Endothelial cell of umbilical vein (primary cell): ENCODE measurements at regions not wholly inside any gene's neighbourhood (a gene's known extent, or its start where the extent isn't known, plus 50 kb on each side); places are given as distances from the start of the nearest gene placed in this dataset.

Experiments used
- BruUV-seq: library from RNA; stranded (reverse); fragments of 400-500 nt; replicated peaks from 2 replicates; lab custom pipeline; 2021; lab: Mats Ljungman, UMichigan
- CTCF ChIA-PET: fragments of 300-600, 350-600 bp; sonication (Branson Sonifier 250); formaldehyde crosslinking; loops from one replicate; lab custom pipeline; 2021; ENCODE audit warnings: antibody characterized with exemption, inconsistent platforms; lab: Charles Lee
- POLR2A ChIA-PET: fragments of 300-600, 350-600 bp; sonication (Branson Sonifier 250); formaldehyde crosslinking; loops from one replicate; lab custom pipeline; 2021; ENCODE audit warnings: antibody characterized with exemption, inconsistent platforms; lab: Charles Lee
- DNase-seq: peaks from one replicate; pipeline ENCODE4 v3.0.0-alpha.2; 2011; ENCODE audit warnings: low read depth, low spot score
- FAIRE-seq: peaks from 2 replicates; lab custom pipeline; 2011; peaks lifted over from hg19 to GRCh38; lab: Jason Lieb, UNC
- H2AFZ ChIP-seq: 2 replicates; pipeline ENCODE4 v1.6.0; 2012; ENCODE audit warnings: low read depth, low read length, control low read depth, inconsistent platforms
- H3K27ac ChIP-seq: 2 replicates; pipeline ENCODE4 v1.5.1; 2011; ENCODE audit warnings: low read depth, mild to moderate bottlenecking, control low read depth, low read length, moderate library complexity; ENCODE audit not compliant: insufficient read depth
- H3K27me3 ChIP-seq, 2 experiments: 2 replicates each; pipeline versions ENCODE4 v1.6.0 to v1.6.1; 2011; ENCODE audit warnings: low read length in 2 of 2, mixed read lengths in 1 of 2; ENCODE audit not compliant: control insufficient read depth in 2 of 2, insufficient read depth in 2 of 2
- H3K36me3 ChIP-seq, 2 experiments: 2 replicates in 1 of 2; 3 replicates in 1 of 2; pipeline ENCODE4 v1.5.1; 2011; ENCODE audit warnings: low read length in 2 of 2, mild to moderate bottlenecking in 1 of 2, moderate library complexity in 1 of 2; ENCODE audit not compliant: control insufficient read depth in 2 of 2, insufficient read depth in 2 of 2; ENCODE audit errors: extremely low read depth in 1 of 2
- H3K4me1 ChIP-seq: 3 replicates; pipeline ENCODE4 v1.5.1; 2011; ENCODE audit warnings: mild to moderate bottlenecking, low read length; ENCODE audit not compliant: control insufficient read depth, insufficient read depth; ENCODE audit errors: extremely low read depth
- H3K4me2 ChIP-seq: 2 replicates; pipeline ENCODE4 v1.6.1; 2011; ENCODE audit warnings: low read length, control low read depth, mixed read lengths; ENCODE audit not compliant: insufficient read depth
- H3K4me3 ChIP-seq, 3 experiments: fragments of 200-600 bp in 1 of 3; sonication (generic), shearing (Covaris generic) in 1 of 3; replicated peaks in 1 of 3; 2 replicates each; pipeline ENCODE4 v1.5.1; 2011 to 2016; ENCODE audit warnings: control low read depth in 3 of 3, low read length in 3 of 3, mild to moderate bottlenecking in 2 of 3, inconsistent platforms in 1 of 3, low read depth in 1 of 3, moderate library complexity in 1 of 3; ENCODE audit not compliant: insufficient read depth in 1 of 3
- H3K79me2 ChIP-seq: 2 replicates; pipeline ENCODE4 v1.6.0; 2012; ENCODE audit warnings: low read length, inconsistent platforms; ENCODE audit not compliant: control insufficient read depth, insufficient read depth
- H3K9ac ChIP-seq: replicated peaks from 2 replicates; pipeline ENCODE3; 2011; ENCODE audit warnings: low read length, control low read depth; ENCODE audit not compliant: insufficient read depth; ENCODE audit errors: extremely low read depth
- H3K9me1 ChIP-seq: replicated peaks from 3 replicates; pipeline ENCODE4 v1.6.0; 2011; ENCODE audit warnings: mild to moderate bottlenecking, low read length; ENCODE audit not compliant: control insufficient read depth, insufficient read depth; ENCODE audit errors: extremely low read depth
- H3K9me3 ChIP-seq: replicated peaks from 2 replicates; pipeline ENCODE4 v1.5.1; 2012; ENCODE audit warnings: low read length, inconsistent platforms; ENCODE audit not compliant: control insufficient read depth, insufficient read depth
- H4K20me1 ChIP-seq: replicated peaks from 2 replicates; pipeline ENCODE3; 2011; ENCODE audit warnings: mild to moderate bottlenecking, low read length; ENCODE audit not compliant: control insufficient read depth, insufficient read depth; ENCODE audit errors: extremely low read depth
- EZH2 ChIP-seq: IDR thresholded peaks from 2 replicates; pipeline ENCODE4 v1.6.1; 2012; ENCODE audit warnings: borderline replicate concordance, low read depth, mild to moderate bottlenecking, moderate library complexity, low read length, inconsistent platforms; ENCODE audit not compliant: severe bottlenecking
- FOS ChIP-seq: IDR thresholded peaks from 2 replicates; pipeline ENCODE4 v1.6.1; 2011; ENCODE audit warnings: mild to moderate bottlenecking, low read length, moderate library complexity, borderline replicate concordance; ENCODE audit not compliant: insufficient read depth
- GATA2 ChIP-seq: IDR thresholded peaks from 2 replicates; pipeline ENCODE4 v1.7.0; 2011; ENCODE audit warnings: low read depth, mild to moderate bottlenecking, moderate library complexity, mixed read lengths, low read length; ENCODE audit not compliant: insufficient read length, insufficient read depth
- JUN ChIP-seq: IDR thresholded peaks from 2 replicates; pipeline ENCODE4 v1.6.1; 2011; ENCODE audit warnings: borderline replicate concordance, low read depth; ENCODE audit not compliant: insufficient read length, insufficient read depth
- MYC ChIP-seq: IDR thresholded peaks from one replicate; pipeline ENCODE4 v1.6.1; 2011; ENCODE audit warnings: mild to moderate bottlenecking, low read depth, low read length
- POLR2A ChIP-seq: IDR thresholded peaks from 2 replicates; pipeline ENCODE4 v1.6.1; 2012; ENCODE audit warnings: low read depth, mild to moderate bottlenecking, control low read depth, low read length
- POLR2AphosphoS5 ChIP-seq: IDR thresholded peaks from 2 replicates; pipeline ENCODE4 v1.6.1; 2012; ENCODE audit warnings: low read depth, mild to moderate bottlenecking, control low read depth, low read length, moderate library complexity; ENCODE audit not compliant: insufficient read depth
- dilution Hi-C: fragments of 300-500 bp; cut with MboI; formaldehyde crosslinking; loops from one replicate; pipeline ENCODE4 v1.15.0; 2019; ENCODE audit warnings: low sequenced_read_pairs; ENCODE audit not compliant: extremely low pct_ligation_motif_present
- intact Hi-C: fragments of 100-400 bp; cut with micrococcal nuclease; formaldehyde crosslinking; loops from one replicate; pipeline ENCODE4 v1.10.0; 2022
- TF ChIP-seq, protein P1 (sequence below), 2 donors: IDR thresholded peaks; 1 replicate in 1 of 2; 2 replicates in 1 of 2; pipeline ENCODE4 v1.5.1; 2011; ENCODE audit warnings: low read length in 2 of 2, mild to moderate bottlenecking in 2 of 2, moderate library complexity in 2 of 2, control low read depth in 1 of 2, inconsistent platforms in 1 of 2, low read depth in 1 of 2; ENCODE audit not compliant: insufficient read depth in 1 of 2; ENCODE audit errors: extremely low read depth in 1 of 2
- TF ChIP-seq, protein P2 (sequence below): IDR thresholded peaks from 2 replicates; pipeline ENCODE4 v1.6.1; 2011; ENCODE audit not compliant: insufficient read depth, insufficient read length

DNA sequence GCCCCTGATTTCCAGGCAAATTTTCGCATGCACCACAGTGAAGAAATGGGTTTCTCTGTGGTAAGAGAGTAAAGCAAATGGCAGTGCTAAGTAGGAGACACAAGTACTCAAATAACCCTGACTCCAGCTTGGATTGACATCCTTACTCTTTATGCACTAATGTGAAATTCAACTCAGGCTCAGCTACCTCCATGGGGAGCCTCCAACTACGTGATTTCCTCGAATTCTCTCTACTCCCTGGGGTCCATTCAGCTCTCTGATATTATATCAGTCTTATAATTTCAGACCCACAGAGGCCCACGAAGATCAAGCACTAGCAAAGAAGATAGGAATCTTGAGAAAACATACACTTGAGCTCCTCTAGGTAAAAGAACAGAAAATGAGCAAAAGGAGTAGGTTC, 407.6 kb upstream of the CCDC54 start:
- POLR2A ChIA-PET: no interaction called here
- intact Hi-C loops (no loop called here), dilution Hi-C loops (no loop called here)
- H3K36me3 ChIP-seq: no peaks in the 10 kb centered on the region
- no peak overlapping the region for H3K27ac ChIP-seq
- H3K9ac ChIP-seq: no peak overlapping the region
- no peaks in the 10 kb centered on the region for H3K9me1 ChIP-seq
- BruUV-seq: no TSS peak
- no peak overlapping the region for H3K4me2 ChIP-seq
- H3K4me1 ChIP-seq: no peaks in the 10 kb centered on the region
- no peak for DNase-seq
- FAIRE-seq: no peak
- CTCF ChIA-PET: interaction anchor here (0.5 kb wide), 1 partner anchor 13 kb away, joined by 3 read pairs; no protein-coding TSS in a partner anchor
- H3K9me3 ChIP-seq: no peaks in the 10 kb centered on the region
- no peaks in the 10 kb centered on the region for H3K79me2 ChIP-seq
- H3K4me3 ChIP-seq: no peak overlapping the region
- H4K20me1 ChIP-seq: no peaks in the 10 kb centered on the region
- H3K27me3 ChIP-seq: no peaks in the 10 kb centered on the region
- no peak for TF ChIP-seq GATA2
- TF ChIP-seq FOS: no peak
- TF ChIP-seq MYC: no peak
- H2AFZ ChIP-seq: no peak overlapping the region

DNA sequence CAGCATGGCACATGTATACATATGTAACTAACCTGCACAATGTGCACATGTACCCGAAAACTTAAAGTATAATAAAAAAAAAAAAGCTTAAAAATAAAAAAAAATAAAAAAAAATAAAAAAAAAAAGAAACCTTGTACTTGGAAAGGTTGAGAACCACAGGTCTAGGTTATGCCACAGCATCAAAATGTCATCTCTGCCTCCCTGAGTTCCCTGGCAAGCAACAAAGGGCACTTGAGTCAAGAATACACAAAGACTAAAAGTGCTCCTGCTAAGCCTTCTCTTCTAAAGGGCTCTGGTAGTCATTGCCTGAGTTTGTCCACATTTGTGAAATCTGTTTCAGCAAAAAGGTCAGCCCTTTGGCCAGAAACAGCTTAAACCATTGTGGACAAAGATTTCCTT, 395.8 kb upstream of the CCDC54 start:
- Histone ChIP-seq H3K4me1 (no peaks in the 10 kb centered on the region), H3K36me3 (no peaks in the 10 kb centered on the region), H3K27me3 (no peaks in the 10 kb centered on the region), H4K20me1 (no peaks in the 10 kb centered on the region), H3K9me3 (no peaks in the 10 kb centered on the region), H3K9ac (no peak overlapping the region), H3K4me3 (no peak overlapping the region), H3K27ac (no peak overlapping the region), H3K4me2 (no peak overlapping the region), H2AFZ (no peak overlapping the region), H3K9me1 (no peaks in the 10 kb centered on the region), H3K79me2 (no peaks in the 10 kb centered on the region)
- intact Hi-C loops: no loop called here
- no TSS peak for BruUV-seq
- dilution Hi-C loops: no loop called here
- CTCF ChIA-PET: no interaction called here
- no peak for TF ChIP-seq GATA2
- TF ChIP-seq JUN: no peak
- TF ChIP-seq, protein P1, sequence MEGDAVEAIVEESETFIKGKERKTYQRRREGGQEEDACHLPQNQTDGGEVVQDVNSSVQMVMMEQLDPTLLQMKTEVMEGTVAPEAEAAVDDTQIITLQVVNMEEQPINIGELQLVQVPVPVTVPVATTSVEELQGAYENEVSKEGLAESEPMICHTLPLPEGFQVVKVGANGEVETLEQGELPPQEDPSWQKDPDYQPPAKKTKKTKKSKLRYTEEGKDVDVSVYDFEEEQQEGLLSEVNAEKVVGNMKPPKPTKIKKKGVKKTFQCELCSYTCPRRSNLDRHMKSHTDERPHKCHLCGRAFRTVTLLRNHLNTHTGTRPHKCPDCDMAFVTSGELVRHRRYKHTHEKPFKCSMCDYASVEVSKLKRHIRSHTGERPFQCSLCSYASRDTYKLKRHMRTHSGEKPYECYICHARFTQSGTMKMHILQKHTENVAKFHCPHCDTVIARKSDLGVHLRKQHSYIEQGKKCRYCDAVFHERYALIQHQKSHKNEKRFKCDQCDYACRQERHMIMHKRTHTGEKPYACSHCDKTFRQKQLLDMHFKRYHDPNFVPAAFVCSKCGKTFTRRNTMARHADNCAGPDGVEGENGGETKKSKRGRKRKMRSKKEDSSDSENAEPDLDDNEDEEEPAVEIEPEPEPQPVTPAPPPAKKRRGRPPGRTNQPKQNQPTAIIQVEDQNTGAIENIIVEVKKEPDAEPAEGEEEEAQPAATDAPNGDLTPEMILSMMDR (IDR thresholded peaks at IDR 0.05; ENCODE audit: extremely low read depth in 1 of 2, insufficient read depth in 1 of 2, low read depth in 1 of 2, low read length in 2 of 2): no peak
- TF ChIP-seq MYC: no peak
- no peak for TF ChIP-seq POLR2A
- TF ChIP-seq FOS: no peak
- TF ChIP-seq EZH2: no peak
- TF ChIP-seq, protein P2, sequence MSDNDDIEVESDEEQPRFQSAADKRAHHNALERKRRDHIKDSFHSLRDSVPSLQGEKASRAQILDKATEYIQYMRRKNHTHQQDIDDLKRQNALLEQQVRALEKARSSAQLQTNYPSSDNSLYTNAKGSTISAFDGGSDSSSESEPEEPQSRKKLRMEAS: no peak
- TF ChIP-seq POLR2AphosphoS5: no peak
- FAIRE-seq (no peak), DNase-seq (no peak)
- POLR2A ChIA-PET: no interaction called here
